ENCODE measurements at regions not wholly inside any gene's neighbourhood (a gene's known extent, or its start where the extent isn't known, plus 50 kb on each side); places are given as distances from the start of the nearest gene placed in this dataset.

DNA sequence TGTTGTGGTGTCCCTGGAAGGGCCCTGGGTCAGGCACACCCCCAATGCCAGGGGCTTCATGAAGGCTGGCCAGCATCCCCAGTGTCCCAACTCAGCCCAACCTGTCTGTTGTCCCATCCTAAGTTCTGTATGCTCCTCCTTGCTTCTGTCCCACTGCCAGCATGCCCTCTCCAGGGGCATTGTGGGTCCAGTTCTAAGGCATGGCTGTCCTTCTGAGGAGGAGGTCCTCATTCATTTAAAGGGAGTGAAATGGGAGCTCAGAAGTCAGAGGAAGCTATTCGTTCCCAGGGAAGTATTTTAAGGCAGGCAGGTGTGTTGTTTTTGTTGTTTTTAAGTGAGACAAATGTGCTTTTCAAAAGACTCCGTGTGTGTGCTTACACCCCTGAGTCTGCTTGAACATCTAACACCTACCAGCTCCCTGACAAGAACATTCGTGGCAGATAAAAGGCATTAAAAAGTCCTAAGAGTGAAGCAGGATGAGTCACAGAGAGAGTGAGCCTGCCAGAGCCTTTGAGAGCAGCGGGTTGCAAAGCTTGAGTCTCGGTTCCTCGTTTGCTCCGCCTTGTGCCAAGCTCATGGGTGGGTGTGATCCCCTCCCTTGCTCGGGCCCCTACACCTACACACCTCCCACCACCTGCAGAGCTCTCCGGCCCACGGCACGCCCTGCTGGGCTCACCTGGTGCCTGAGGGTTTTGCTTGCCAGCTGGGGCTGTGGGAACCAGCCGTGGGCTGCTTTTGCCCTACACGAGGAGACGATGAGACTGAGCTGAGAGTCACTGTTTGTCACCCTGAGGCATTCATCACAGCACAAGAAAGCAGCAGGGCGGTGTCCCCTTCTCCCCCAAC, 183.4 kb upstream of the TOPAZ1 start:
- DNase-seq = peak; percentile 7 to 36 (median 18)

DNA sequence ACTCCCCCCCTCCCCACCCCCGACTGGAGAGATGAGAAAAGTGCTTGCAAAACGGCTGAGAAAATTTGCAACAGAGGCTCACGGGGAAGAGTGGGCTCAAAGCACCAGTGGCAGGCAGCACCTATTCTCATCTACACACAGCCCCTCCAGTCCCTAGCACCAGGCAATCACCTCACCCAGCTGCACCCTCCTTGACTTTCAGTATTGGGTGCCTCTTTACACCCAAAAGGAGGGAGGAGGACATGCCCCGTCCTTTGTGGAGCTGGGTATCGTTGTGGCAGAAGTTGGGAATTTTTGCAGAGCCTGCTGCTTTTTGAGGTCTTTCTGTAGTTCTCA, 182.8 kb upstream of the TOPAZ1 start:
- no peak for DNase-seq

DNA sequence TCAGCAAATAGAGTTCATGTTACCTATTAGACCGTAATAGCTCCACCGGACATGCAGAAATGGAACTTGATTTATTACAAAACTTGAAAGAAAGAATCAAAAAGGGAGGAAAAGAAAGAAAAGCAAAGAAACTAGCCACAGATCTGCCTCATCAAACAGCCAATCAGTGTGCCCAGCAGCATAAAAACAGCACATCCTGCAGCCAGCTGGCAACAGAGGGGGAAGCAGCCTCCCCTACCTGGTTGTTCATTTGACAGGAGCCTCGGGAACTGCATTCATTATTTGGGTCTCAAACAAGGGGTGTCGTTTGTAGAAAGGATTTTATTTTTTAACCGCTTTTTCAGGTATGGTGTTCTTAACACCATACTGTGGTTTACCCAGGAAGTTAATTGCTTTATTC, 181.5 kb upstream of the TOPAZ1 start:
- DNase-seq = no peak

DNA sequence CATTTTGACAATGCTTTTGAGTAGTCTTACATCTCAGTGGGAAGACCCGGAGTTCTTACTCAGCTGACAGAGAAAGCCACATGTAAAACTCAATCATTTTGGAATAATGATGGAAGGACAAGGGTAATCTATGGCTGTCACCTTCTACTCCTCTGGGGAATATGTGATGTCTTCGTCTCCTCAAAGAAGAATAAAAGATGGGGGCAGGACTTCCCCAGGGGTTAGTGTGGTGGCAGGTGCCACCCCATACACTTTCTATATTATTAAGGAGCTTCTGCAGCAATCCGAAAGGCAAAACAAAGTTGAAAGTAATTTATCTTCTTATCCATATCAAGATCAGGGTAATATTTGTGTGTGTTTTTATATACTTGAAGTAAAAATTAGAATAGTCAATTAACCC, 180.4 kb upstream of the TOPAZ1 start:
- DNase-seq = no peak

DNA sequence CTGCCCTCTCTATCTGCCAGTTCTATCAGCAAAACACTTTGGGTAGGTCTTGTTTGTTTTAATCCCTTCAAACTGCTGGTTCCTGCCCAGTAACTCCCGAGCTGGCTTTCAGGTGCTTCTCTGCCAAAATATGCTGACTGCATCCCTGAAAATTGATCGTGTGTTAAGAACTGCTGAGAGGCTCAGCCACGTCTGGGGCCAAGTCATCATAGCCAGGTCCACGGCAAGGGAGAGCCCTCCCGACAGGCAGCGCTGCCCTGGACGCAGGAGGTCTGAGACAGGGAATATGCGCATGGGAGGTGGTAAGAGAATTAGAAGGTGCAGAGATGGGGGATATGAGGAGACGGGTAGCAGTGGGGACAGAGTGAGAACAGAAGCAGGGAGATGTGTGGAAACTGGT, 179.7 kb upstream of the TOPAZ1 start:
- DNase-seq = no peak

DNA sequence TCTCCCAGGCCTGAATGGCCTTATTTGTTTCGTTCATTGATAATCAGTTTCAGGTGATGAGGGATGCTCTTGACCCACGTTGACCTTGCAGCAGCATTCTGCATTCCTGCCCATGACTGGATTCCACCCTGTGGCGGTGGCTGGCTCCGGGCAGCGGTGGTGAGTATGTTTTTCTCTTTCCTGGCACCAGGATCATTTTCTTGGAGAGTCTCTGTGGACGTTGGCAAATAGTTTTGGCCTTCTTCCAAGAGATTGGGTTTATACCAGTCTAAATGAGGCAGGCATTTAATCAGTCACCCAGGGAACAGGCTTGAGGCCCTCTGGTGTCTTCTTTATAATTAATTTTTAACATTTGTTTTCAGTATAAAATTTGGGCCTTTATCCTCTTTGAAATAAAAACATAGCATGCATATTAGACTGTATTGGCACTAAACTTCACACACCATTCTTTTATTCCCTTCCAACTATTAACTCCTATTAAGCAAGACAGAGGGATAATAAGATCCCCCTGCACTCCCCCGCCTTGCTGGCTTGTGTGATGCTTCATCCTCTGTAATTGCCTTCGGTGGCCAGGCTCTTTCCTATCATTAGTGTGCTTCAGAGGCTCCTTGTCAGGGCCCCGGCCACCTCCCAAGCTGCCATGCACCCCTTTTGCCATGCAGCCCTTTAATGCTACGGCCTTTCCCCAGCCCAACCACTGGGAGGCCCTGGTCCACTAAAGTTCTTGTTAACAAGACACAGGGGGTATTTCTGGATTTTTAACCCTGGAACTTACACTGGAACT, 176.2 kb upstream of the TOPAZ1 start:
- DNase-seq = no peak

DNA sequence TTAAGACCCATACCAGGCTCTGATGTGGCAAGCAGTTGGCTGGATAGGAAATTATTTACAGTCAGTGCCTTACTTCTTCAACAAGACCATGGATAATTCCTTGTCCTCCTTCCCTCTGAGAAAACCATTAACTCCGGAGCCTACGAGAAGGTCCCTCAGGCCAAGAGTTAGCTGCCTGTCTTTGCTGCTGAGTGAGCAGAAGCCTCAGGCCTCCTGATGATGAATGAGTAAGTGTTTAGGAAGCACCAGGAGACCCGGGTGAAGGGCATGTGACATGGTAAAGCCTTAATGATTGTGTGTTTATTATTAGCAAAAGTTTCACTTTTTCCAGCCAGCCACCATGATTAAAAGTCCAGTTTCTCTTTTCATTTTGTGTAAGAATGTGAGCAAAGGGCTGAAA, 174.9 kb upstream of the TOPAZ1 start:
- DNase-seq = peak in 1 of 4 experiments; percentile 1

DNA sequence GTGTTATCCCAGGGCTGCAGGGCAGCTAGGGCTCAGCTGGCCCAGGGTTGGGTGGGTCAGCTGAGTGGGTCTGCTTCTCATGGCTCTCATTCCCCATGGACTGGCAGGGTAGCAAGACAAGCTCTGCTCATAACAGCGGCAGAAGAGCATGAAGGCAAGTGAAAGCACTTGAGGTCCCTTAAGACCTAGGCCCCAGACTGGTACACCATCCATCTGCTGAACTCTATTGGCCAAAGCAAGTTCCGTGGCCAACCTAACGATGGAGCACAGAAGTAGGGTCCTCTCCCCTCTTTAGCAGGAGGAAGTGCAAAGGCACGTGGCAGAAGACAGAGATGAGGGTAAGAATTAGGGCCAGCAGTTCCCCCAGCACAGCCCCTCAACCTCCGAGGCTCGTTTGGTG, 174.3 kb upstream of the TOPAZ1 start:
- DNase-seq = no peak

DNA sequence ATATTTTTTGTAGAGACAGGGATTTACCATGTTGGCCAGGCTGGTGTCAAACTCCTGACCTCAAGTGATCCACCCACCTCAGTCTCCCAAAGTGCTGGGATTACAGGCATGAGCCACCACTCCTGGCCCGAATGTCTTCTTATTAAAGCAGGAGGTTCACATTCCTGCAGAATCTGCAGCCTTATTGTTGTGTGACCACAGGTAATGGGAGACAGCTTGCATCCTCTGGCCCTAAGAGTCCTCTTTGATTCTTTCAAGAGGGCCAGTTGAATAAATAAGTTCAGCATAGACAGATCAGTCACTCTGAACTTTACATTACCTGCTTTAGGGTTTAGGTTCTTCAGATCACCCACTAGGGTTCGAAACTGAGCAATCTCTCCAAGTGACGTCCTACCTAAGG, 172.9 kb upstream of the TOPAZ1 start:
- DNase-seq = no peak

DNA sequence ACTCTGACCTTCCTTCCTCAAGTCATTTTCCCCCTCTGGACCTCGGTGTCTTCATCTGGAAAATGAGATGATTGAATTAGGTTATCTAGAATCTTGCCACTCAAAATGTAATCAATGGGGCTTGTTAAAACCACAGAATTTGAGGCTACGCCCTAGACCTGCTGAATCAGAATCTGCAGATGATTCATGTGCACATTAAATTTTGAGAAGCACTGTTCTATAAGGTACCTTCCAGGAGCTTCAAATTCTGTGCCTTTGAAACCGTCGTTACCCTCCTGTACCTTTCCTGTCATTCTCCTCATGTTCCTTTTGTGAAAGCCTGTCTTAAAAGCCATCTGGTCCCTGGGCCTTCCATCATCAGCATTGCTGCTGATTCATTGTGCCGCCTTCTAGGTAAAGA, 172.4 kb upstream of the TOPAZ1 start:
- DNase-seq = no peak

DNA sequence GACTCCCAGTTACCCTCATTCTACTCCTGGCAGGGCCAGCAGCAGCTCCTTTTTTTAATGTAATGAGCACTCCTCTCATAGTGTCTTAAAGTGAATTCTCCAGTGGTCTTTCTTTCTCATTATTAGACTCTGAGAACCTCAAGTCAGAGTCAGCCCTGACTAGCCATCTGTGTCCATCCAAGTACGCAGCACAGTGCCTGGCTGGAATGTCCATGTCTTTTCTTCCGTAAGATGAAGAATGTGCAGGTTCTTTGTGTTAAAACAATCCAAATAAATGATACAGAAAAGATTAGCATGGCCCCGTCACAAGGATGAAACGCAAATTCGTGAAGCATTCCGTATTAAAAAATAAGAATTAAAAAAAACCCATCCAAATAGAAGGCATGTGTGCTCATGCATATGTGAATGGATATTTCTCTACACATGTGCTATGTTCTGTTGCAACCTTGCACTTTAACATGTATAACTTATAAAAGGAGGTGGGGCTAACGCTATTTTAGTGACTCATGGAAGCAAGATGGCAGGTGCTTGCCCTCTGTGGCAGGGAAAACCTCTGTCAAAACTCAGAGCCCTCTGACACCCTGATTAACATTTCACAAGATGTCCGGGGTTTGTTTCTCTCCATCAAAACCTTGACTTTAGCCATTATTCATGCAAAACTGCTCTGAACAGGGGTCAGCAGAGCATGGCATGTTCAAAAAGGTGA, 170.7 kb upstream of the TOPAZ1 start:
- DNase-seq = no peak

DNA sequence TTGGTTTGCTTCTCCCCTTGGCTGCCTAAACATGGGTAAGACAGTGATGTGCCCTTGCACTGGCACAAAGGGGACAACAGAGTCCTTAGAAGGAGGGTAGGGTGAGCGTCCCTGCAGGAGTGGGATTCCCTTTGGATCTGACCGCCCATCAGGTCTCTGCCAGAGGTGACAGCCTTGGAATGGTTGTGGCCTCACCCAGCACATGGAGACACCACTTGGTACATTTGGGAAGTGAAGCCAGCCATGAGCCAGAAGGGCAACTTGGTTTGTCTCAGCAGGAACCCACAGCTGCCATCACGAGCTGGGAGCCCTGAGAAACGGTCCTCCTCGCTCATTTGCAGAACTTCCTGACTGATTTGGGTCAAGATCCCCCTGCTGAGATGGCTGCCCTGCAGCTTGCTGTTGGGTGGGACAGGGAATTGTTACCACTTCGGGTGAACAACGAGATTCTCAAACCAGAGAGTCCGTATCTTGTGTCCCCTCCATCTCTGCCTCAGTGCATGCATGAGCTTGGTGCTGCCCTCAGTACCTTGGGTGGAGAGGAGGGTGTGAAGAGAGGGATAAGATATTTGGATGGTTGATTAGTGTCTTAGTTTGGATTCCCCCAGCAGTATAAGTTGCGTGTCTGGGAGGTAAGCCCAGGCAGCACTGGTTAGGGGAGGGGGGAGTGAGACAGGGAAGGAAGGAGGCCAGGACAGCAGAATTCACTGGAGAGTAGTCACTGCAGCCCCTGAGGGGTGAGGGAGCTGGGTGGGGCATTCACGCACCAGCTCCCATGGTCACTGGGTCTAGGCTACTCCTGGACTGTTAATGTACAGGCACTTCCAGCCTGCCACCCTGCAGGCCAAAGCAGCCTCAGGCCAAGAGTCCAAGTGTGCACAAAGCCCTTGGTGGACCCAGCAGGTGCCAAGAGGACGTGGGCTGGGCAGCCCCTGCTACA, 168.8 kb upstream of the TOPAZ1 start:
- DNase-seq = no peak

DNA sequence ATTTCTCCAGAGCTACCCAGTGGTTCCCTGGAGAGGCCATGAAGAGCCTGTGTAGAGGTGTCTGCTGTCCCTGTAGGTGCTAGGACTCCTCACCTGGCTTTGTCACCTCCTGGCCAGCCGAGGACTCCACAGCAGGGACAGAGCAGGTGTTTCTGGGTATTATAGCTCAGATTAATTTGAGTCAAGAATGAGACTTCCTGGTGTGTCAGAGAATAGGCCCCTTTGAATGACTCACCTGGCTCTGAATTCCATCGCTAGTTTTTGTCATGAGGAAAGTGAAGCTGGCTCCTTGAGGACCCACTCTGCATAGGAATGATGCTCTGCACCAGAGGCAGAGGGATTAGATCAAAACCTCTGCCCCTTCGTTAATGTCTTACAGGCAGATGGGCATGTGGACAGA, 167.5 kb upstream of the TOPAZ1 start:
- DNase-seq = no peak

DNA sequence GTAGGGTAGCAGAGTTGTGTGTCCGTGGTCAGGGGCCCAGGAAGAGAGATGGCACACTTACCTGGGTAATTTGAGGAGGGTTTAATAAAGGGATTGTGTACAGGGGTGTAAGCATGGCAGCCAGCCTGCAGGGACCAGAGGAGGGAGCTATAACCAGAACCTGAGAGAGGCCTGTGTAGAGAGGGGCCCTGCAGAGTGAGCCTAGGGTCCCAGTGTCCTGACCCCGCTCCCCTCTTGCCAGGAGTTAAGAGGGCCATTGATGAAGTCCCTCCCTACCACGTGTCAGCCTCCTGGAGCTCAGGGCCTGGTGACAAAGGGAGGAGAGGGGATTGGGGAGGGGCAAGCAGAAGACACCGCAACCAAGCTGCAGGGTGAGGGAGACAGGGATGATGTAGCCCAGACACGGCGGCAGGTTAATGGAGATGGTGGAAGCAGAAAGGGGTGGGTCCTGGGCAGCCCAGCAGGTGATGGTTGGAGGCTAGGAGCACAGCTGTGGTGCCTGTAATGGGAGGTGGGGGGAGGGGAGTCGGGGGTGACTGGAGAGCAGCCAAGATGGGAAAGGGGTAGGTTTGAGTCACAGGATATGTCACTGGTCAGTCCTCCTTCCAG, 165.4 kb upstream of the TOPAZ1 start:
- DNase-seq = no peak

DNA sequence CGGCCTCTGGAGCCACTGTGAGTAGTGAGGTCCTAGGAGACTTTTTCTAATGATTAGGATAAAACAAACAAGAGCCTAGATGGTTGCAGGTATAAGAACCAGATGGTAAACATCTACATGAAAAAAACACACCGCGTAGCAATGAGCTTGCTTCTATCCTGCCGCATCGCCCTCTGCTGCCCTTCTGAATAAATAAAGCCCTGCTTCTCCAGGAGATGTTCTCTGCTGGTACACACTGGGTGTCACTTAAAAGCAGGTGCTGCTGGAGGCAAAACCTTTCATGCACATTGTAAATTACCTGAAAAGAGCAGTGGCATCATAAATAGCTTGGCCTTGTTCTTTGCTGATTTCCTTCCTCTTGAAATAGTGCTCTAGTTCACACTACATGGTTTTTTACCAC, 164.4 kb upstream of the TOPAZ1 start:
- peak in 3 of 4 experiments; percentile 6 to 32 (median 20) for DNase-seq

DNA sequence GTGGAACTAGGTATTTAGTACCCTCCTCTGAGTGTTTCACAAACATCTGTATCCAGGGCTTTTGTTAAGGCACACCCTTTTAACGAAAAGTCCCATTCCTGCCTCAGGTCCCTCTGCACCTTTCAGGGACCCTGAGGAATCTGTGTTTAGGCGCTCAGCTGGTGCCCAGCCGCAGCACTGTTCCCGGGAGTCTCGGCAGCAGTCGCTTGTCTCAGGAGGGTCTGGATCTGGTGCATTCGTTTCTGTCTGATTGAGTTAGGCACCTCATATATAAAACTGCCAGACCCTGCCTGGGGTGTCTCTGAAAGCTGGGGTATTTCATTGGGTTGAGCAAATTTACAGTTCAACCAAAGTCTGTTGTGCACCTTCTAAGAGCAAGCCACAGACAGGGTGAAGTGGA, 162.8 kb upstream of the TOPAZ1 start:
- no peak for DNase-seq

DNA sequence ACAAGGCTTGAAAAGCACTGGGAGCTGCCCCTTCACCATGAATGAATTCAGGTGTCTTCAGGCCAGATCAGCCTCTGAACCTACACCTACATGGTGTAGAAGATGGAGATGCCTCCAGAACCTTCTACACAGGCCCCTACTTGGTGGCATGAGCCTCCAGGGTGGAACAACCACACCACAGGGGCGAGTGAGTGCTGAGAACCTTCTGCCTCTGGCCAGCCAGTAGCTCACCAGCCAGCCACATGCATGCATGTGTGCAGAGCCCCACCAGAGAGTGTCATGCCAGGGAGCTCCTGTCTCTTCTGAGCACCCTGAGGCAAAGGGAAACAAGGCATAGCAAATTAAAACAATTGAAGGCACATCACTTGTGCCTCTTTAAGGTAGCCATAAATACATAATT, 161.8 kb upstream of the TOPAZ1 start:
- DNase-seq = no peak

DNA sequence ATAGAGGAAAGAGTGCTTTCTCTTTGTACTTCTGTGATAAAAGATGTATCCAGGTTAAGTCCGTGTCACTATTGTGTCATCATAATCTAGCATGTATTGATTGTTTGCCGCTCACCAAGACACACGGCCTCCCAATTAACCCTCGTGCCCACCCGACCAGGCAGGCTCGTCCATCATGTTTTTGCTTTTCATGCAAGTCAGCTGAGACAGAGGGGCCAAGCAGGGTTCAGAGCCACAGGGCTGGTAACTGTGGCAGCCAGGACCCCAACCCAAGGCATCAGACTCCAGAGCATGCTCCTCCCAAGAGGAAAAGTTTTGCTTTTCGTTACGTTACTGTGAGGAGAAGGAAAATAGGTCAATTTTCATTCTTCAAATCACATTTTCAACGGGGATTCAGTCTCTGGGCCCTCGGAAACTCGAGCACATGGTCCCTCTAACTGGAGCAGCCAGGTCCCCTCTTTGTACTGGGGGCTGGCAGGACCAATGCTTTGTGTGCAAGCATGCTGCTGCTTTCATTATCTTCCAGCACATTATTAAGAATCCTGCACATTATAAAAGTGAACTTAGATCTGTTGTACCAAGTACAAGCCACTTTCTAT, 161.1 kb upstream of the TOPAZ1 start:
- no peak for DNase-seq

DNA sequence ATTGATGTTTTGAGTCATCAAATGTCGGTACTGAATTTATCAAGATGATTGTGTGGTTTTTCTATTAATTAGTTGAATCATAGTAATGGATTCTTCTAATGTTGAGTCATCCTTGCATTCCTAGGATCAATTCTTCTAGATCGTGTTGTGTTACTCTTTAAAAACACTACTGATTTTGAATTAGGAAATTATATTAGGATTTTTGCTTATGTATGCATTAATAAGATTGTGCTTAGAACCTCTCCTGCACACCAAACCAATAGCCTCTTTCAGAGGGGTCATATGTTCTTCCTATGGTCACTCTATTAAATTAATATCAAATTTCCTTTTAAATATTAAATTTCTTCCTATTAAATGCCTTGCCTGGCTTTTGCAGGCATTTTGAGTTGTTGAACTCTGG, 151.7 kb upstream of the TOPAZ1 start:
- DNase-seq = no peak

DNA sequence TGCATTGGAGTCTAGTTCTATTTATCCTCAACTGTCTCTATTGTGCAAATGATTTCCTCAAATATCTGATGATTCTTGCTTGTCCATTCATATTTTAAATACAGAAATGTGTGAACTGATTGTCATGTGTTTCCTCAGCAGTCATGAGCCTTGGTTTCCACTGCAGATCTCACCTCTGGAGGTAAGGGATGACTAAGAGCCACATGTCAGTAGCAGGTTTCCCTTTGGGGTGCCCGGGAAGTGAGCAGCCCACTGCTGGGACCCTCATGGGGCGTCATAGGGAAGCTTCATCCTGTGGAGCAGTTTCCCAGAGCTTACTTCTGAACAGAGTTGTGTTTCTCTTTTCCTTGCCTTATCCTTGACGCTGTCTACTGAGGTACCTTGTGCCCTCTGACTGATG, 149.2 kb upstream of the TOPAZ1 start:
- no peak for DNase-seq

DNA sequence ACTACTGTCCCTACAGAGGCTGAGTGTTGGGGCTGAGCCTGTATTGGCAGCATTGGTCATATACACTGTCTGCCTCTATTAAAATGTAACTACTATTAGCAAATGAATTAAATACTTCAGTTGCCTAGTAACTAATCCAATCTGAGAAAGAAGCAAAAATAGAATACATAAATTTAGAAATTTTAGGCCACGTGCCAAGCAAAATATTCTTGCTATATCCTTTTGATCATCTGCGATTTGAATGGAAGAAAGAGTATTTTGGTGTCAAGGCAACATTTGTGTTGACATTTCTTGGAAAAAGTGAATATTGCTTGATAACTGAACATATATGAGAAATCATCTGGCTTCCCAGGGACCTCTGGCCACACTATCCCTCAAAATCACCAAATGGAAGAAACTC, 148.2 kb upstream of the TOPAZ1 start:
- DNase-seq = no peak
